GM10248 (cell line): ENCODE measurements at regions not wholly inside any gene's neighbourhood (a gene's known extent, or its start where the extent isn't known, plus 50 kb on each side); places are given as distances from the start of the nearest gene placed in this dataset.

Experiments used
- CTCF ChIA-PET: fragments of 300-600 bp; sonication (Branson Sonifier 250); formaldehyde crosslinking; extraction: SDS; loops from one replicate; lab custom pipeline; 2021; ENCODE audit warnings: antibody characterized with exemption; lab: Yijun Ruan, JAX
- POLR2A ChIA-PET: fragments of 350-650 bp; sonication (Branson Sonifier 250); formaldehyde crosslinking; extraction: SDS; loops from one replicate; lab custom pipeline; 2020; ENCODE audit warnings: antibody characterized with exemption; lab: Yijun Ruan, JAX
- DNase-seq: peaks from one replicate; pipeline ENCODE4 v3.0.0; 2012; ENCODE audit errors: extremely low spot score
- TF ChIP-seq, protein P1 (sequence below): IDR thresholded peaks from 2 replicates; pipeline ENCODE4 v1.5.1; 2012; ENCODE audit warnings: mild to moderate bottlenecking, low read depth; ENCODE audit errors: extremely low read depth, missing control alignments, control extremely low read depth

DNA sequence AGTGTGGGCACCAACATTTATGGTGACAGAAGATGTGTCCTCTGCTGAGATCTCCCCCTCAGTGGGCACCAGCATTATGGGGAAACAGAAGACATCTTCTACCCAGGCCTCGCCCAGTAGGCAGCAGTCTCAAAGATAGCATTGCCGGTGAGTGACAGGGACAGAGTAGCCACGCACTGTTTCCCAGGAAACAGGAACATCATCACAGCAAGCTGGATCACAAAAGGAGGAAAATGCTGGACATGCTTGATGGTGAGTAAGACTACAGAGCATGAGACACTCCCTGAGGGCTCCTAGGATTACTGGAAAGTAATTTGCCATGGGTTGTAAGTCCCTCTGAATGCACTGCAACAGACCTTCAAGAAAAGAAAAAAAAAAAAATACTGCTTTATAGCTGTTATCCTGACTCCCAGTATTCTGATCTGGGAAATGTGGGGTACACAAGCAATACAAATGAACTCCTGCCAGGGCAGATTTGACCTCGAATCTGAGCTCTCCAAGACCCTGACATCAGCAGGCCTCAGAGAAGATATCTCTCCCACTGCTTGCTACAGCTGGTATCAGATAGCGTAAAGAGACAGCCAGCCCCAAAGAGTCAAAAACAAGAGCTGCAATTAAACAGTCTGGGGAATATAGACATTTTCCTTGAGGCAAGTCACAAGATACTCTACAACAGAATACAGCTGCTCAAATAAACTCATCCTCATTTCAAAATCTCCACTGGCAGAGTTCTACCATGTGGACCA is 180.4 kb downstream of the RBM26 start:
- CTCF ChIA-PET = interaction anchor here (1.3 to 2.2 kb wide), 2 partner anchors 13 to 19 kb away, joined by 4 to 5 read pairs; no protein-coding TSS in a partner anchor
- POLR2A ChIA-PET = no interaction called here
- DNase-seq = no peak
- TF ChIP-seq, protein P1, sequence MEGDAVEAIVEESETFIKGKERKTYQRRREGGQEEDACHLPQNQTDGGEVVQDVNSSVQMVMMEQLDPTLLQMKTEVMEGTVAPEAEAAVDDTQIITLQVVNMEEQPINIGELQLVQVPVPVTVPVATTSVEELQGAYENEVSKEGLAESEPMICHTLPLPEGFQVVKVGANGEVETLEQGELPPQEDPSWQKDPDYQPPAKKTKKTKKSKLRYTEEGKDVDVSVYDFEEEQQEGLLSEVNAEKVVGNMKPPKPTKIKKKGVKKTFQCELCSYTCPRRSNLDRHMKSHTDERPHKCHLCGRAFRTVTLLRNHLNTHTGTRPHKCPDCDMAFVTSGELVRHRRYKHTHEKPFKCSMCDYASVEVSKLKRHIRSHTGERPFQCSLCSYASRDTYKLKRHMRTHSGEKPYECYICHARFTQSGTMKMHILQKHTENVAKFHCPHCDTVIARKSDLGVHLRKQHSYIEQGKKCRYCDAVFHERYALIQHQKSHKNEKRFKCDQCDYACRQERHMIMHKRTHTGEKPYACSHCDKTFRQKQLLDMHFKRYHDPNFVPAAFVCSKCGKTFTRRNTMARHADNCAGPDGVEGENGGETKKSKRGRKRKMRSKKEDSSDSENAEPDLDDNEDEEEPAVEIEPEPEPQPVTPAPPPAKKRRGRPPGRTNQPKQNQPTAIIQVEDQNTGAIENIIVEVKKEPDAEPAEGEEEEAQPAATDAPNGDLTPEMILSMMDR = no peak

DNA sequence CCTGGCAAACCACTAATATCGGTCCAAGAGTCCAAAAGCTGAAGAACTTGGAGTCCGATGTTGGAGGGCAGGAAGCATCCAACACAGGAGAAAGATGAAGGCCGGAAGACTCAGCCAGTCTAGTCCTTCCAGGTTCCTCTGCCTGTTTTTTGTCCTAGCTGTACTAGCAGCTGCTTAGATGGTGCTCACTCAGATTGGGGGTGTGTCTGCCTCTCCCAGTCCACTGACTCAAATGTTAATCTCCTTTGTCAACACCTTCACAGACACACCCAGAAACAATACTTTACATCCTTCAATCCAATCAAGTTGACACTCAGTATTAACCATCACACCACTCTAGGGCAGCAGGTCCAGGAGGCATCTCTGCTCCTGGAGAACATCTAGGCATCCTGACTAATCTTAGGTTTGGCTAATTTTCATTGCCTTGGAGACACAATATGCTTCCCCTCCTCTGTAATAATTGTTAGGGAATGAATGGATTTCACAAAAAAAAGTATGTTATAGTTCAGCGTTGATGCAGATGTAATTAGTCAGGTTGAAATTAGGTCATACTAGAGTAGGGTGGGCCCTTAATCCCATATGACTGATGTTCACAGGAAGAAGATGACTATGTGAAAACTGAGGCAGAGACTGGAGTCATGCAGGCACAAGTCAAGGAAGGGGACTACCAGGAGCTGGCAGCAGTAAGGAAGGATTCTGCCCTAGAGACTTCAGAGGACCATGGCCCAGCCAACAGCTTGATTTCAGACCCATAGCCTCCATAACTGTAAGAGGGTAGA is 183.4 kb downstream of the RBM26 start:
- TF ChIP-seq, protein P1 = no peak
- POLR2A ChIA-PET = no interaction called here
- CTCF ChIA-PET = interaction anchor here (1.7 kb wide), 1 partner anchor 12 kb away, joined by 4 read pairs; no protein-coding TSS in a partner anchor
- DNase-seq = no peak

DNA sequence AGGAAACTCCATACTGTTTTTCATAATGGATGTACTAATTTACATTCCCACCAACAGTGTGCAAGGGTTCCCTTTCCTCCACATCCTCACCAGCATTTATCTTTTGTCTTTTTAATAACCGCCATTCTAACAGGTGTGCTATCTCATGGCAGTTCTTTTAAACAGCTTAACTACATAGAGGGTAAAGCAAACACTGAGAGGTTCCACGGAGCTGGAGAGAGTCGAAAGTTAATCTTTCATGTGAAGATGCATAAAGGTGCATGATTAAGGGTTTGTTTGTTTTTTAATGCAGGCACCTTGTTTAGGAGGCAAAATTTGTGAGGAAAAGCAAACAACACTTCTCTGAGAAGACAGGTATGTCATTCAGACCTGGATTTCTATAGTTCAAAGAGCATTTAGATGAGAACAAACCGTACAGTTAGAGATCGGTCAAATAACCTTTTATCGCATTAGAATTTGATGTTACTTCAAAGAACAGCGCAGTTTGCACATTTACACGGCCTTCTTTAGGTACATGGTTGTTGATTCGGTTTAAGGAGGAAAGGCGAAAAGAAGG is 193.9 kb downstream of the RBM26 start:
- CTCF ChIA-PET = no interaction called here
- POLR2A ChIA-PET = no interaction called here
- TF ChIP-seq, protein P1 = no peak
- no peak for DNase-seq

DNA sequence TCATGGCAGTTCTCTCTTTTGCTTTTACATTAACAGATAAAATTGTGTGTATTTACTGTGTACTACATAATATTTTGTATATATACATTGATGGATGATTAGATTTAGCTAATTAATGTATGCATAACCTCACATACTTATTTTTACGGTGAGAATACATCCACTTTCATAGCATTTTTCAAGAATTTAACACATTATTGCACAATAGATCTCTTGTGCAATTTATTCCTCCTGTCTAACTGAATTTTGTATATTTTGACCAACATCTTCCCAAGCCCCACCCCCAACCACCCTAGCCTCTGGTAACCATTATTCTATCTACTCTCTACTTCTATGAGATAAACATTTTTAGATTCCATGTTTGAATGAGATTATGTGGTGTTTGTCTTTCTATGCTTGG is 194.7 kb downstream of the RBM26 start:
- DNase-seq = no peak
- CTCF ChIA-PET = interaction anchor here (1.0 to 1.5 kb wide), 2 partner anchors 10 to 12 kb away, joined by 3 to 4 read pairs; no protein-coding TSS in a partner anchor
- TF ChIP-seq, protein P1 = no peak
- POLR2A ChIA-PET = no interaction called here

DNA sequence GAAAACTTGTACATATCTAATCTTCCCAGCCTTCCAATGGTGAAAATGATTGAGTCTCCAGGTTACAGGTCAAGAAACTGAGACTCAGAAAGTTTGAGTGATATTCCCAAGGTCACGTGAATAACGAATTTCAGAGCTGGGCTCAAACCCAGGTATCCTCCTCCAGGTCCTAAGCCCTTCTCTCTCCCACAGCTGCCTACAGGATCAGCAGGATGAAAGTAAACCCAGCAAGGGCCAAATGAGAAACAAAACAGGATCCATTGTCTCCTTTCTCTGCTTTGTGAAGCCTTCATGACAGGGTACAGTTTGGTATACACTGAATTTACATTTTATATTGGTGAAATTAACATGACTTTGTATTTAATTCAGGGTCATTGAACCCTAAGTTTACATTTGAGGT is 208.1 kb downstream of the RBM26 start:
- ChIA-PET CTCF (no interaction called here), POLR2A (no interaction called here)
- no peak for DNase-seq
- TF ChIP-seq, protein P1 = no peak

DNA sequence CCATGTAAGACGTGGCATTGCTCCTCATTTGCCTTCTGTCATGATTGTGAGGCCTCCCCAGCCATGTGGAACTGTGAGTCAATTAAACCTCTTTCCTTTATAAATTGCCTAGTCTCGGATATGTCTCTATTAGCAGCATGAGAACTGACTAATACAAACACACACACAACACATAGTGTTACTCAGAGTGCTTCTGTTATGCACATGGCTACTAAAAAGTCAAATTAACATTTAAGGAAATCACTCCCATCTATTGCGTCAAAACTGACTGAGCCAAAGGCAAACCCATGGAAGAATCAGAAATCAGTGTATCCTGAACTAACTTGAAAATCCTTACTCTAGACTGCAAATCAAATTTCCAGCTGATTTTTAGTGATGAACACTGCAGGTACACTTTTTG is 209.2 kb downstream of the RBM26 start:
- POLR2A ChIA-PET = no interaction called here
- CTCF ChIA-PET = interaction anchor here (1.6 to 3.2 kb wide), 2 partner anchors 12 to 195 kb away, joined by 4 to 13 read pairs; no protein-coding TSS in a partner anchor
- TF ChIP-seq, protein P1 = no peak
- no peak for DNase-seq
